NCI-H526 (cell line): ENCODE measurements at regions not wholly inside any gene's neighbourhood (a gene's known extent, or its start where the extent isn't known, plus 50 kb on each side); places are given as distances from the start of the nearest gene placed in this dataset.
"Not testable (repeated sequence)": the region's sequence is repeated elsewhere in the genome, so short reads cannot be mapped to it uniquely, and the experiment has no call there.

Source experiments
- DNase-seq, 2 experiments: peaks; one replicate each; lab custom pipeline; 2025; lab: John Stamatoyannopoulos, UW

- no peak for DNase-seq
These were observed 426.0 kb upstream of the NR3C2 start for GRCh38 chr4:148868191-148868590.

GRCh38 chr4:148866666-148867065 is 424.5 kb upstream of the NR3C2 start:
- DNase-seq = no peak

- DNase-seq = no peak
These were observed 415.8 kb upstream of the NR3C2 start for GRCh38 chr4:148857973-148858534.

- no peak for DNase-seq
These were observed 415.2 kb upstream of the NR3C2 start for GRCh38 chr4:148857239-148857972.

- no peak for DNase-seq
These were observed 412.0 kb upstream of the NR3C2 start for GRCh38 chr4:148854203-148854602.

GRCh38 chr4:148852092-148852699 is 410.0 kb upstream of the NR3C2 start:
- DNase-seq = no peak

- DNase-seq = no peak
These were observed 408.2 kb upstream of the NR3C2 start for GRCh38 chr4:148850257-148850995.

GRCh38 chr4:148849581-148849980 is 407.4 kb upstream of the NR3C2 start:
- no peak for DNase-seq

- no peak for DNase-seq
These were observed 405.5 kb upstream of the NR3C2 start for GRCh38 chr4:148847544-148848255.

GRCh38 chr4:148845609-148846008 is 403.4 kb upstream of the NR3C2 start:
- DNase-seq = no peak

- no peak for DNase-seq
These were observed 401.4 kb upstream of the NR3C2 start for GRCh38 chr4:148843625-148844024.

GRCh38 chr4:148842843-148843242 is 400.6 kb upstream of the NR3C2 start:
- DNase-seq = no peak

GRCh38 chr4:148837571-148837970 is 395.4 kb upstream of the NR3C2 start:
- not testable (repeated sequence) for DNase-seq

GRCh38 chr4:148834804-148835631 is 392.8 kb upstream of the NR3C2 start:
- DNase-seq = no peak

- no peak for DNase-seq
These were observed 389.7 kb upstream of the NR3C2 start for GRCh38 chr4:148831945-148832344.

GRCh38 chr4:148828291-148828690 is 386.1 kb upstream of the NR3C2 start:
- no peak for DNase-seq

- no peak for DNase-seq
These were observed 385.6 kb upstream of the NR3C2 start for GRCh38 chr4:148827781-148828180.

- no peak for DNase-seq
These were observed 381.2 kb upstream of the NR3C2 start for GRCh38 chr4:148823419-148823769.

- no peak for DNase-seq
These were observed 380.6 kb upstream of the NR3C2 start for GRCh38 chr4:148822572-148823418.

GRCh38 chr4:148814030-148814429 is 371.8 kb upstream of the NR3C2 start:
- no peak for DNase-seq
